T47D (cell line): ENCODE measurements at regions not wholly inside any gene's neighbourhood (a gene's known extent, or its start where the extent isn't known, plus 50 kb on each side); places are given as distances from the start of the nearest gene placed in this dataset.

ENCODE experiments used
- DNase-seq, 2 experiments: peaks; one replicate each; pipeline versions ENCODE4 v3.0.0 to v3.0.0-alpha.2; 2011 to 2012; ENCODE audit warnings: low read depth in 1 of 2, low spot score in 1 of 2
- JUND ChIP-seq: IDR thresholded peaks from 2 replicates; pipeline ENCODE4 v1.6.1; 2012; ENCODE audit warnings: low read depth
- in situ Hi-C: cut with HindIII; loops from 2 replicates; pipeline ENCODE4 v1.10.0; 2016; ENCODE audit warnings: low sequenced_read_pairs, low pct_unique_long_range_greater_than_20kb

GRCh38 chr5:174229068-174229467 lies 183.6 kb downstream of the NSG2 start:
- no peak for TF ChIP-seq JUND

GRCh38 chr5:174229514-174230370 lies 184.2 kb downstream of the NSG2 start:
- DNase-seq = no peak
- in situ Hi-C loops = no loop called here

More at GRCh38 chr5:174229068-174229467, 183.6 kb downstream of the NSG2 start:
- in situ Hi-C loops = no loop called here
- no peak for DNase-seq

GRCh38 chr5:174231956-174232487 lies 186.5 kb downstream of the NSG2 start:
- no peak for TF ChIP-seq JUND
- no peak for DNase-seq
- in situ Hi-C loops = no loop called here

More at GRCh38 chr5:174229514-174230370, 184.2 kb downstream of the NSG2 start:
- TF ChIP-seq JUND = no peak

- no peak for DNase-seq
- in situ Hi-C loops = no loop called here
- no peak for TF ChIP-seq JUND
Observed at GRCh38 chr5:174234388-174234787, 188.9 kb downstream of the NSG2 start.

GRCh38 chr5:174235221-174236011 lies 189.9 kb downstream of the NSG2 start:
- TF ChIP-seq JUND = no peak
- in situ Hi-C loops = no loop called here
- DNase-seq = no peak

GRCh38 chr5:174236070-174236469 lies 190.6 kb downstream of the NSG2 start:
- in situ Hi-C loops = no loop called here
- TF ChIP-seq JUND = no peak
- no peak for DNase-seq

GRCh38 chr5:174239718-174240117 lies 194.2 kb downstream of the NSG2 start:
- in situ Hi-C loops = no loop called here
- TF ChIP-seq JUND = no peak
- no peak for DNase-seq

- DNase-seq = no peak
- in situ Hi-C loops = no loop called here
- no peak for TF ChIP-seq JUND
Observed at GRCh38 chr5:174242573-174242972, 197.1 kb downstream of the NSG2 start.

- TF ChIP-seq JUND = no peak
- DNase-seq = no peak
- in situ Hi-C loops = no loop called here
Observed at GRCh38 chr5:174243904-174244303, 198.4 kb downstream of the NSG2 start.

- in situ Hi-C loops = no loop called here
- no peak for TF ChIP-seq JUND
- DNase-seq = no peak
Observed at GRCh38 chr5:174245516-174246075, 200.1 kb downstream of the NSG2 start.

- in situ Hi-C loops = no loop called here
- no peak for TF ChIP-seq JUND
- no peak for DNase-seq
Observed at GRCh38 chr5:174246743-174247142, 201.2 kb downstream of the NSG2 start.

- no peak for DNase-seq
- TF ChIP-seq JUND = no peak
- in situ Hi-C loops = no loop called here
Observed at GRCh38 chr5:174247301-174247700, 201.8 kb downstream of the NSG2 start.

- DNase-seq = no peak
- in situ Hi-C loops = no loop called here
- TF ChIP-seq JUND = no peak
Observed at GRCh38 chr5:174251305-174252000, 205.9 kb downstream of the NSG2 start.
